ELF-1 (cell line): ENCODE measurements at regions not wholly inside any gene's neighbourhood (a gene's known extent, or its start where the extent isn't known, plus 50 kb on each side); places are given as distances from the start of the nearest gene placed in this dataset.
A peak's percentile ranks its signal among the peaks of the same experiment; 100 is the strongest.
"Not testable (repeated sequence)": the region's sequence is repeated elsewhere in the genome, so short reads cannot be mapped to it uniquely, and the experiment has no call there.

Experiments
- DNase-seq: peaks from one replicate; pipeline ENCODE4 v3.0.0-alpha.2; 2016; ENCODE audit warnings: low read depth, low spot score

DNA sequence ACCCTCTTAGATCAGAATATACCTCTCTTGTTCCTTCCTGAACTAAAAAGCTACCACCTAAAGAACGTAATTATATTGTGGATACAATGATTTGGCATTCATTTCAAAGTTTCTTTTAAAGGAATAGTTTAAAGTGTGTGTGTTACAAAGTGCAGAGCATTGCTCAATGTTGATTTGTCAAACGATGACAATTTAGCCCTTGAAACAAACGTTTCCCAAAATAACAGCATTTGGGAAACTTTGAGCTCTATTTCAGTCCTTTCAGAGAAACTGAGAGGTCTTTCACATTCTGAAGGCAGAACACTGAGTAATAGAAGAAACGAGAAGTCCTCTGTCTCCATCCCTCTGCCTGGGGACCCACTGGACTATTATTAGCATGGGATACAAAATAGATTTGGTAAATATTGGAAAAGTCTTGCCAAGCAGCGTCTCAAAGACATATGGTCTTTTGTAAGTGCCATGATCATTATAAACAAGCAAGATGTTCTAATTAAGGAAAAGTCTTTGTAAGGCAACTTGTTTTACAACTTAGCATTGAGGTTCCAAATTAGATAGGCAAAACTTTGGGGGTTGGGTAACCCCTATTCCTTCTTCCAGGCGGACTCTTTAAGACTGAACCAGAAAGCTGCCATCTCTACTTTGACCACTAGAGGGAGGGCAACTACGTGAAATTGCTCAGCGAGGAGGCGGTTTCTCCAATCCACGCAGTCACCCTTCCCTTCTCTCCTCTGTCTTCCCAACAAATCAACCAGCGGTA lies 208.8 kb downstream of the RNF144B start:
- peak; percentile 74 for DNase-seq

DNA sequence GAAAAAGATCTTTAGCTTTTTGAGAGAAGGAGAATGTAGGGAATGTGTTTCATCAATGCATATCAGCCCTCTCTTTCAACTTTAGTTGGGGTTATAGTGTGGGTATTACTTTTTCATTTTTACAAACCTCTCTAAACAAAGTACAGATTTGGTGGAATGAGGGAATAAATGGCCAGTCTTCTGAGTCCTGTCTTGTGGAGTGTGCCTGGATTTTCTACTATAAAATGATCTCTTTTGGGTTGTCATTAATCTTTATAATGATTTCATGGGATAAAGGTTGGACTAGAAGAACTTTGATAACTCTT lies 209.3 kb downstream of the RNF144B start:
- no peak for DNase-seq

DNA sequence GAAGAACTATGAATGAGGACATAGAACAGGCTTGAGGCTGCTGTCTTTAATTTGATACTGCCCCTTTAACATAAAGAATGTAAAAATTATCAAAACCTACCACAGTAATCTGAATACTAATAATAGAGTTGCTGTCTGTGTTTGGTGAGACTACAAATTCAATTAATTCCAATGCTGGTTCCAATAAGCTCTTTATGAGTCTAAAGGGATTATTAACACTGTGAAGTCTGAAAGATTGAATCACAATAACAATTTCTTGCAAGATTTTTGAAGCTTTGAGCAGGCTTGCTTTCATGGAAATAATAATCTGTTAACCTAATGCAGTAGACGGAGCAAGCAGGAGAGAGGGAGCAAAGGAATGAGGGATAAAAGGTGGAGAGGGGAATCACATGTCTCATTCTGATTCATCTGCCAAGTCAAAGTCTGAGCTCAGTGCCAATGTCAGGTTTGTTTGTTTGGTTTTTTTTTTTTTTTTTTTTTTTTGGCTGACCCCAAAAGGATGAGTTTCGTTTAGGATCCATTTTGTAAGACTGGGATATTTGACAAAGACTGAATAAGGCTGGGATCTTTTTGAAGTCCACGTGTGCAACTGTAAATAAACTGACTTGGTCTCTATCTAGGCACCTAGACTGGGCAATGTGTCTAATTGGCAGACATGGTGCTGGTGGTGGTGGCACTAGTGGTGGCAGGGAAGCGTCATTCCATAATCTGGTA lies 211.6 kb downstream of the RNF144B start:
- no peak for DNase-seq

DNA sequence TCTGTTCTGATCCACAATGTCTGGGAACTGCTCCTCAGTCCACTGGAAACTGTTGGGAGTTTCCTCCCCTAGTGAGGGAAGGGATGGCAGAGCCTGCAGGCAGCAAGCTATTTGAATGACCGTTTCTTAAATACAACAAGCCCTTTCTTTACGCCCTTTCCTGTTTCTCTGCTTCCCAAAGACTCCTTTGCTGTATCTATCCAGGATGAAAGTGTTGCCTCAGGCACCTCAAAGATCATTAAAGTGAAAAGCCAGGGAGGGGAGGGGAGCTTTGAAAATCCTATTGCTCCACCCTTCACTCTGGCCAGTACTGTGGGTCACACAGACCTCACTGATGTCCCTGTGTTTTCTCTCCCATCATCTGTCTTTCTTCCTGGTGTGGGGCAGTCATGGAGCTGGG lies 213.1 kb downstream of the RNF144B start:
- peak; percentile 90 for DNase-seq

DNA sequence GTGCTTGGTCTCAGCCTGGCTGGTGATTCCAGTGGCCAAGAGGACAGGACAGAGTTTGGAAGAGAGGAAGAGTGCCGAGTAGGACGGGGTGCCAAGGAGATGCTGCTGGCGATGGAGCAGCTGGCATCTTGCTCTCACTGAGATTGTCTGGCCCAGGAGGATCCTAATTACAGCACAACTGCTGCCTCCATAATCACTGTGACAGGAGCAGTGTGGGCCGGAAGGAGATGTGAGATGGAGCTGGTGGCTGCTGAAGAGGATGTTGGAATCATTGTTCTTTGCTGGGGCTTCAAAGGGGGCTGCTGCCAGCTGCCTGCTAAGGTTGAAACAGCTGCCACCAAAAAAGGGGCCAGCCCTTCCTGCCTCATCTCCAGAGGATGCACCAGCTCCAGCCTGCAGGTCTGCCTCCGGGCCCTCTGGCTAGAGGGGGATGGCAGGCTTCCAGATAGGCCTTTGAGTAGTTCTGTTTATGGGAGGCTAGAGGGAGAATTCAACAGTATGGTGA lies 214.4 kb downstream of the RNF144B start:
- no peak for DNase-seq

DNA sequence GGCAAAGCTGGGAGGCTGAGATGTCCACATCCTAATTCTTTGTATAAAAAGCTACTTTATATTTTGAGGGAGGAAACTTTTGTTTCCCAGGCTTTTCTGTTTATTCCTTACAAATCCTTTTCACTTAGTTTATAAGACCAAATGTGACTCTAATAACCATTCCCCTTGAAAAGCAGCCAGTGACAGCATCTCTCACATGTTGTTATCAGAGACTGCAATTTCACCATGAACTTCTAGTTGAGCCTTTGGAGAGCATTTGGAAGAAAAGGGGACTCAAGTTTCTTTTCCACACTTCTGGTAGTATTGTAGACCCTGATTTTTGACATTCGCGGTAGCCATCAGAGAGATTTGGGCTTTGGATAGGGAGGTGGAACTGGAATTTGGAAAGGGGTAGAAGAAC lies 215.8 kb downstream of the RNF144B start:
- no peak for DNase-seq

DNA sequence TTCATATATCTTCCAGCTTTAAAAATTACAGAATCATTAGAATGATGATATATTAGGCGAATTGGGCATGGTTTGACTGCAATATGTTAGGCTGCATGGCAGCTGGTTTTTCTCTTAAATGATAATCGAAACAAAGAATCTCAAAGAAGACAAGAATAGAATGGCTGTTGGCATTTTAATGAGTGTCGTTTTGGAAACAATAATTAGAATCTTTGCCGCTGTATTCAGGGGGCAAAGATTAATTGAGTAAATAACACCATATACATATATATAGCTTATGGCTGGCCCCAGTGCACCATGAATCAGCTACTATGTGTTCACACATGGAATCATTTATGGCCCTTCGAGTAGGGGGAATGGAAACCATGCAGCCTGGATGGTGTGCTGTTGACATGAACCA lies 216.2 kb downstream of the RNF144B start:
- DNase-seq: no peak

DNA sequence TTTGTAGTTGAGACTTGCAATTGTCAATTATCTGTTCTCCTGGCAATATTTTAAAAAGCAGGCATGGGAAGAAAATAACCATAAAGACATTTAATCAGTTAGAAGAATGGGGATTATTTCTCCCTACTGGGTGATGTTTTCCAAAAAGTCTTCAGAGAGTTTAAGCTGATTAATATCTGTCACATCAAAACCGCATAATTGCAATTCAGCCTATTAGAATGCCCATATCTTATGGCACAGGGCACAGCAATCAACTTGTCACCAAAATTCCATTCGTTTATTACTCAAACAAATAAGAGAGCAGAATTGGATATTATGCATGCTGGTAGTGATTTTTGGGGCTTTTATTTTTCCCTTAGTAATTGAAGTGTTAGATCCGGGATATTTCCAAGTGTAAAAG lies 218.7 kb downstream of the RNF144B start:
- no peak for DNase-seq

DNA sequence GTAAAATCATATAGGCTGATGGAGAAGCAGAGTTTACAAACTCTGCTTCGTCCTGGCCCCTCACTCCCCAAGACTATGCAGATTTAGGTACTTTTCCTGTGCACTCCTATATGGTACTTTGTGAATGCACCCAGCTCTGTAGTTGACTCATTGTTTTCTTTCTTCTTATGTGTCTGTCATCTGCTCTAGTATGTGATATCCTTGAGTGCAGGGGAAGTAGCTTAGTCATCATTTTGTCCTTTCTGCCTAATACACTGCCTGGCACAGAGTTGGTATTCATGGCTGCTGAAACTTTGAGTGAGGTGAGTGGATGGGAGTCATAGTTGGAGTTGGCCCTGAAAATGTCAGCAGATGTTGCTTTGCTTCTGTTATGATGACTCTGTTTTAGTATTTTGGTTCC lies 222.6 kb downstream of the RNF144B start:
- DNase-seq: no peak

DNA sequence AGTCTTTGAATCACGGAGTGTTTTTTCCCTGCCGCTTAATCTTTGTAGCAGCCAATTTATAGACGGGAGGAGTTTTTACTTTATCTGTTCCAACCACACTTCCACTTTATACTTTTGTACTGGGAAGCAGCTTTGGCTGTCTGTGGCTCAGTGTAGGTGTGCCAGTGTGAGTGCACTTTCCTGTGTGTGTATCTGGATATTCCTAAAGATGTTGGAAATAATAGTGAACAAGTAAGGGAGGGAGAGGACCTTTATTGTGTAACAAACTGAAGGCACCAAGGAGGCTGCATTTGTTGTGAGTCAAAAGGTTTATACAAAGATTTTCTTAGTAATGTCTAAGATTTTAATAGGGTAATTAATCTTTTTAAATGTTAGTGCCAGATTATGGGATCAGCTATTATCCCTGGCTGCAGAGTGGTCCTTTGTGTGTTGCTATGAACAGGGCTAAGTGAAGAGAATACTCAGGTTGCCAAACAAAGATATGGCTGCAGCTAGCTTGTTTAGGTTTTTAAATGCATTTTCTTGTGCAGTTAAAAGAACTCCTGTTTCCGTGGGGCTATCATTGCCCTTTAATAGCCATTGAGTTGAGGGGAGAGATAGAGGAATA lies 226.3 kb downstream of the RNF144B start:
- DNase-seq: no peak

DNA sequence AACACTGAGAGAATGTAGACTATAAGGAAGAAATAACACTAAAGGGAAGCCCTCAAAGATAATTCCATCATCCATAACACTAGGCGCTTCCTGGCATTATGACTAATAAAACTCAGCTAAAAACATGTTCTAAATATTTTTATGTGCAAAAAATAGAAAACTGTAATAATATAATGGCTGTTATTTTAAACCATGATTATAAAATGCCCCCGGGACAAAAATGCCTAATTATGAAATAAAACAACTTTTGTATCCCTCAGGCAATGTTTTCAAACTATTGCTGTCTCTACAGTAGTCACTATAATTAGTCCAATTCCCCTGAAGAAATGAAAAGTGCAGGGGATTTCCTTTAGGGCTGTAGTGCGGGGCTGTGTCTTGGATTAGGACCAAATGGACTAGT lies 242.4 kb downstream of the RNF144B start:
- DNase-seq: no peak

DNA sequence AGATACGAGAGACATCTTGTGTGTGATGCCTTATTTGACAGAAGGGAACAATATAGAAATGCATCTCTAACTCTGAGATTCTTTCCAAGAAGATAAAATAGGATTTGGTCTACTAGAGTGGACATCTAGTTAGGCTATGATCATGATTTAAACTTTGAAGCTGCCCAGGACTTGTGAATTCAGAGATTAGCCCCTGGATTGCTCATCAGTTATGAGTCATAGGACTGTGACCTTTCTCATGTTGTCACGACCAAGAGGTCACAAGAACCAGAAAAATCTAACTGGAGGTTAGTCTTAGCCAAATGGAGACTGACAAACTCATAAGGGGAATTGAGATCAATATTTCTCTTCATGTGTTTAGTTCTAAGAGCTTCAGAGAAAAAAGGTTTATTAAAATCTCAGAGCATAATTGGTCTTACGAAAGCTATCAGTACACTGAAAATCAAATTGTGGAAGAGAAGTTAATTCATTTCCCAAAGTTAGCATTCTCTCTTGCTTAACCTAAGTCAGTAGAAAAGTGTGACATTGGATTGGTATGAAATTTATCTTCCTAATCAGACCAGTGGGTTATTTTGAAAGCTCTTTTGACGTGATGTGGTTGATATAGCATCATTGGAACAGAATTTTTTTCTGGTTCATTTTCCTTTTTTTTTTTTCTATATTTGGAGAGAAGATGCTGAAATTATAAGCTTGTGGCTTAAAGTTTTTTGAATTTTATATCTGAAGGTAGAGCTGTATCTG lies 245.7 kb downstream of the RNF144B start:
- DNase-seq: no peak

DNA sequence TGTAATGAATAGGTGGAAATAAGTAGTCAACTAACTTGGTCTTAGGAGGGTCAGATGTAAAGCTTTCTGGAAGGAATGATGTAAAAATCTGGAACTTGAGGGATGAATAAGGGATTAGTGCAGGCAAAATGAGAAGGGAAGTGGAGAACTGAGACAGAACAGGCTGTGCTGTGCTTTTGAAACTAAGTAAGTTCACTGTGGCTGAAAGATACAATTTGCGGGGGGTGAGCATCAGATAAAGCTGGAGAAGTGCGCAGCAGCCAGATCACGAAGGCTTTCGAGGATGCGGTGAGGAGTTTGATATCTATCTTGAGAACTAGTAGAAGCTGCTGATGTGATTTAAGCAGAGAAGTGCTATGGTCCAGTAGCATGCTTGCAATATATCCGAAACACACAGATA lies 247.8 kb downstream of the RNF144B start:
- no peak for DNase-seq

DNA sequence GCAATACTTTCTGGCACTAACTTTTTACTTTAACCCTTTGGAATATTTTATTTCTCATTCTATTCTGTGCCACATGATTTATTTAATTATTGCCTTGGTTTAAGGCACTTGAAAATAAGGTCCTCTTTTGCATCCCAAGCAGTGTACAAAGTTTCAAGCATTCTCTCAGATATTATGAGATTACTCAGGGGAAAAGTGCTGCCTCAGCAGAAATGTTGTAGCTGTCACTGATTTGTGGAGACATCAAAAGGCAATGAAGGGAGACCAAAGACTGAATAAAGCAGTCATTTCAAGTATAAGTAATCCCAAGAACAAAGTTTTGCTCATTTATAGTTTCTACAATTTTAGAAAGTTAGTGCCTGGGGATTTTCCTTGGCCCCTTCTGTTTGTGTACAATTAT lies 253.0 kb downstream of the RNF144B start:
- no peak for DNase-seq

DNA sequence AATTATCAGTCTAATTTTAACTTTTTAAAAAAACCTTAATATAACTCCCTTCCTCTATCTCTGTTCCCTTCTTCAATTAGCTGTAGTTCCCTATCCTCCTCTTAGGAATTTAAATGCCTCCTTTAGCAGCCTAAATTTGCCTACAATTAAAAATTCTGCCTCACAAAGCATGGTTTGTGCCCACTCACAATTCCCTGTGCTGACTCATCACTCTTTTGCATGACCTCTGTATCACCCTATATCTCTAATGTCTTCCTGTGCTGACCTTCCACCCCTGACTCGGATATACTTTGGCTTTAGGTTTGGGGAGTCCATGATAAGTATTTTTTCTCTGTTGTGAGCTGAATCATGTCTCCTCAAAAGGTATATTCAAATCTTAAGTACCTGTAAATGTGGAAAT lies 253.6 kb downstream of the RNF144B start:
- no peak for DNase-seq

DNA sequence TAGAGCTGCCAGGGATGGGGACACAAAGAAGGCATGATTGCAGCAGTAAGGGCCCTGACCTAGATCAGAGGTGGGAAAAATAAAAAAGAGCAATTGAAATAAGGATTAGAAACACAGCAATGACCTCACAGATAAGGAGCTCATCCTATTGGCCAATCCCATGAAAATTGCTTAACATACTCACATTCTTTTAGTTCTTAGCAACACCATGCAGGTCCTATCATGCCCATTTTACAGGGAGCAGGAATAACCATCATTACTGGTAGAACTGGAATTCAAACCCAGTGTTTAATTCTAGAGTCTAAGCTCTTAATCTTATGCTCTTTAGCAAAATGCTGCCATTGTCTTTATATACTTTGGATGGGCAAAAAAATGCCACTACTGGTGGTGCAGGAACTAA lies 267.7 kb downstream of the RNF144B start:
- DNase-seq: no peak

DNA sequence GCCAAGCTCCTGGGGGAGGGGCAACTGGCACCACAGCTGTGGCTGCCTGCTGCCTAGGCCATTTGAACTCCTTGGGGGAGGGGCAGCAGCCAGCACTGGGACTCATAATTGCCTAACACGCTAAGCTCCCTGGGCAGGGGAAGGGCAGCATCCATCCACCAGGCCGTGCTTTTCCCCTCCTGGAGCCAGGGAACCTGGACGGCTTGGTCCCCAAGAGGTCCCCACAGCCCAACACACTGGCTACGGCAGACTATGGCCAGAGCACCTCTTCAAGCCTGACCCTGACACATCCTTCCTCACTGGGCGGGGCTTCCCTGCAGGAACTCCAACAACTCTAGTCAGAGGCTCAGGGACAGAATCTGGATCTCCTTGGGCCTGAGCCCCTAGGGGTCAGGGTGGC lies 269.4 kb downstream of the RNF144B start:
- peak; percentile 4 for DNase-seq

DNA sequence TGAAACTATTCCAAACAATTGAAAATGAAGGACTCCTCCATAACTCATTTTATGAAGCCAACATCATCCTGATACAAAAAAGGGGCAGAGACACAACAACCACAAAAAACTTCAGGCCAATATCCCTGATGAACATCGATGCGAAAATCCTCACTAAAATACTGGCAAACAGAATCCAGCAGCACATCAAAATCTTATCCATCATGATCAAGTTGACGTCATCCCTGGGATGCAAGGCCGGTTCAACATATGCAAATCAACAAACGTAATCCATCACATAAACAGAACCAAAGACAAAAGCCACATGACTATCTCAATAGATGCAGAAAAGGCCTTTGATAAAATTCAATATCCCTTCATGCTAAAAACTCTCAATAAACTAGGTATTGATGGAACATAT lies 272.8 kb downstream of the RNF144B start:
- not testable (repeated sequence) for DNase-seq

DNA sequence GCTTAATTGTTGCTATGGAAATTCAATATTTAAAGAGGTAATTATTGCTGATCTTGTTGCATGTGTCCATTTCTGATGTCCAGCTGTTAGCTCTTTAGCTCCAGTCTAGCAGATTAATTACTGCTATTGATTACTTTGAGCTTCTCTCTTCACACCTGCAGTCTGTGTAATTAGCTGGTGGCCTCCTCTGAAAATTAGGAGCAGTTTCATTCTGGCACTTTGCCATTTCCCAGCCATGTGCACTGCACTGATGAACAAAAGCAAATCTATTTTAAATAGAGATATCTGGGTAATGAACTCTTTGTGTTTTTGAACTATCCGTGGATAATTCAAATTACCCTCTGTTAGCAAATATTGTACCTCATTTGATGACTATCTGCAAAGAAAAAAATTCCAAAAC lies 275.9 kb downstream of the RNF144B start:
- no peak for DNase-seq

DNA sequence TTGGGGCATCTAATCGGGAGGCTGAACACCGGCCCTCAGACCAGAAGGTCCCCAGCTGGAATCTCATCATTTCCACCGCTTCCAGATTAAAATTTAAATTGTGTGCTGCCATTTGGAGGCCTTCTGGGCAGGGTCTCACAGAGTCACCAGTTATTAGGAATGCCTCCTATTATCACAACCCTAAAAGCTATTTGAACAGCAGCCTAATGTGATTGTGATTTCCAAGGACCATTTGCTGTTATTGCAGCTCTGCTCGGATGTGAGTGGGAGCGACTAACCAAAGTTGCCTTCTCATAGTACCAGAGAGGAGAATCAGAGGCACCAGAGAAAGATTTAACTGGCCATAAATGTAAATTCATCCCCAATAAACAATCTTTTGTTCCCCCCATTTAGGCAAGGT lies 277.3 kb downstream of the RNF144B start:
- DNase-seq: no peak

DNA sequence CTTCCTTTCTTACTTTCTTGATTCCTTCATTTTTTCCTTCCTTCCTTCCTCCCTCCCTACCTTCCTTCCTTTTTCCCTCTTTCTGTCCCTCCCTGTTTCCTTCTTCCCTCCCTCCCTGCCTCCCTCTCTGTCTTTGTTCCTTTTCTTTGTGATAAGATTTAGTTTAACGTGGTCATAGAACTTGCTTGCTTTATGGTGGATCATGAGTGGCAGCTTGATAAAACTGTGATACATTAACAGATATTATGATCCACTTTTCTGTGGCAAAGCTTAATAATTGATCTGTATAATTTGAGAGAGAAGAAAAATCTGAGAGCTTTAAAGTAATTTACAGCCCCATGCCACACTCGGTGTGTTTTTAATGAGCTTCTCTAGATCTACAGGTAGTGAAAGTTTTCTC lies 280.5 kb downstream of the RNF144B start:
- no peak for DNase-seq

DNA sequence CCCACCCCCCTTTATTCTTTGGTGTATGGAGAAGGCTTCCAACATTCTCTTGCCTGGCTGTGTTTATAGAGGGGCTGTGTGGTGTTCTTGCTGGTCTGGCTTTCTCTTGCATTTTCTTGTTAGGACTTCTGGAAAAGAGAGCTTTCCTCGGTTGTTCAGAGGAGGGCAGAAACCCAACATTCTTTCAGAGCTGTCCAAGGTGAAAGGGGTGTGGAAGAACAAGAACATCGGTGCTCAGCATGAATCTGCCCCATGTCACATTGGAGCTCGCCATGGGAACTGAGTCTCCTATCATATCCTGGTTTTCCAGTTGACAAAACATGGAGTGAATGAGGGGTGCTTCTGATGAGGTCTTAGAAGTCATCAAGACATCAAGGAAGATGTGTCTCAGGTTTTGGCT lies 281.8 kb downstream of the RNF144B start:
- DNase-seq: no peak
